ENCODE measurements at regions not wholly inside any gene's neighbourhood (a gene's known extent, or its start where the extent isn't known, plus 50 kb on each side); places are given as distances from the start of the nearest gene placed in this dataset.

DNA sequence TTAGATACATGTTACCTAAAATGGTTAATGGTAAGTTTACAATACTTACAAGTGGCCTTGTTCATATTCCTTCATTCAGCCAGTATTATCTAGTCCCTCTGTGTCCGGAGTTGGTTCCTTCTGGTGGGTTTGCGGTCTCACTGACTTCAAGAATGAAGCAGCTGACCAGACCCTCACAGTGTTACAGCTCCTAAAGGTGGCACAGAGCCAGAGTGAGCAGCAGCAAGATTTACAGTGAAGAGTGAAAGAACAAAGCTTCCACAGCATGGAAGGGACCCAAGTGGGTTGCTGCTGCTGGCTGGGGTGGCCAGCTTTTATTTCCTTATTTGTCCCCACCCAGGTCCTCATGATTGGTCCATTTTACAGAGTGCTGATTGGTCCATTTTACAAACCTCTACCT, 916.8 kb downstream of the MCTP2 start:
- TF ChIP-seq, protein P1, sequence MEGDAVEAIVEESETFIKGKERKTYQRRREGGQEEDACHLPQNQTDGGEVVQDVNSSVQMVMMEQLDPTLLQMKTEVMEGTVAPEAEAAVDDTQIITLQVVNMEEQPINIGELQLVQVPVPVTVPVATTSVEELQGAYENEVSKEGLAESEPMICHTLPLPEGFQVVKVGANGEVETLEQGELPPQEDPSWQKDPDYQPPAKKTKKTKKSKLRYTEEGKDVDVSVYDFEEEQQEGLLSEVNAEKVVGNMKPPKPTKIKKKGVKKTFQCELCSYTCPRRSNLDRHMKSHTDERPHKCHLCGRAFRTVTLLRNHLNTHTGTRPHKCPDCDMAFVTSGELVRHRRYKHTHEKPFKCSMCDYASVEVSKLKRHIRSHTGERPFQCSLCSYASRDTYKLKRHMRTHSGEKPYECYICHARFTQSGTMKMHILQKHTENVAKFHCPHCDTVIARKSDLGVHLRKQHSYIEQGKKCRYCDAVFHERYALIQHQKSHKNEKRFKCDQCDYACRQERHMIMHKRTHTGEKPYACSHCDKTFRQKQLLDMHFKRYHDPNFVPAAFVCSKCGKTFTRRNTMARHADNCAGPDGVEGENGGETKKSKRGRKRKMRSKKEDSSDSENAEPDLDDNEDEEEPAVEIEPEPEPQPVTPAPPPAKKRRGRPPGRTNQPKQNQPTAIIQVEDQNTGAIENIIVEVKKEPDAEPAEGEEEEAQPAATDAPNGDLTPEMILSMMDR (IDR thresholded peaks at IDR 0.05), result no peak
- no peak for TF ChIP-seq POLR2A (IDR thresholded peaks at IDR 0.05)
